ENCODE measurements at regions not wholly inside any gene's neighbourhood (a gene's known extent, or its start where the extent isn't known, plus 50 kb on each side); places are given as distances from the start of the nearest gene placed in this dataset.
"Not testable (repeated sequence)": the region's sequence is repeated elsewhere in the genome, so short reads cannot be mapped to it uniquely, and the experiment has no call there.

DNA sequence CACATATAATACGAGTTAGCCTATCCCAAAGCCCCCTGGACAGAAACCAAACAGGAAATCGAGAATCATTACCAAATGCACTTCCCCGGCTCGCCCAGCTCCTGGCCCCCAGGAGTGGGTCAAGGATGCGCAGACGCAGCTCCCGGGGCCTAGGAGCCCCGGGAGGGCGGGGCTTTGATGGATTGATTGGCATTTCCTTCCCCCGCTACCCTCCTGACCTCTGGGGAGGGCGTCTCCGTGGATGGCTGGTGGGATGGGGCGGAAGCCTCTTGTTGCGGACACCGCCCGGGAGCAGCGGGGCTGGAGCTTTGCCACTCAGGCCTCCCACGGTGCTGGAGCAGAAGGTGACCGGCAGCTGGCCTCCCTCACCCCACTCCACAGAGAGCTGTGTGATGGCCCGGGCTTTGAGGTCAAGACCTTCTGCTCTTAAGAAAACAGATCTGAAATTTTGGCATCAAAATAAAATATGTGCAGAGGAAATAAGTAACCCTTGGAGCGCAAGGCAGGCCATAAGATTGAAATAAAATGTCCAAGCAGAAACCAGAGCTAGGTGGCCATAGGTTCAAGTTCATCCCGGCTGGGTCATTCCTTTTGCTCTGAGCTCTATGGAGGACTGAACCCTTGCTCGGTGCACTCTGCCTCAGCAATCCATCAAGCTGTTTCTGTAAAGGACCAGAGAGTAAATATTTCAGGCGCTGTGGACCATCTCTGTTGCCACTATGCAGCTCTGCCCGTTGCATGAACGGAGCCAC, 262.3 kb downstream of the SOX9 start:
- TF ChIP-seq, protein P1, sequence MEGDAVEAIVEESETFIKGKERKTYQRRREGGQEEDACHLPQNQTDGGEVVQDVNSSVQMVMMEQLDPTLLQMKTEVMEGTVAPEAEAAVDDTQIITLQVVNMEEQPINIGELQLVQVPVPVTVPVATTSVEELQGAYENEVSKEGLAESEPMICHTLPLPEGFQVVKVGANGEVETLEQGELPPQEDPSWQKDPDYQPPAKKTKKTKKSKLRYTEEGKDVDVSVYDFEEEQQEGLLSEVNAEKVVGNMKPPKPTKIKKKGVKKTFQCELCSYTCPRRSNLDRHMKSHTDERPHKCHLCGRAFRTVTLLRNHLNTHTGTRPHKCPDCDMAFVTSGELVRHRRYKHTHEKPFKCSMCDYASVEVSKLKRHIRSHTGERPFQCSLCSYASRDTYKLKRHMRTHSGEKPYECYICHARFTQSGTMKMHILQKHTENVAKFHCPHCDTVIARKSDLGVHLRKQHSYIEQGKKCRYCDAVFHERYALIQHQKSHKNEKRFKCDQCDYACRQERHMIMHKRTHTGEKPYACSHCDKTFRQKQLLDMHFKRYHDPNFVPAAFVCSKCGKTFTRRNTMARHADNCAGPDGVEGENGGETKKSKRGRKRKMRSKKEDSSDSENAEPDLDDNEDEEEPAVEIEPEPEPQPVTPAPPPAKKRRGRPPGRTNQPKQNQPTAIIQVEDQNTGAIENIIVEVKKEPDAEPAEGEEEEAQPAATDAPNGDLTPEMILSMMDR (IDR thresholded peaks at IDR 0.05): no peak
- Histone ChIP-seq H3K27me3 (peaks cover 0 to 3% of the 10 kb centered on the region in 2 donors), H3K9me3 (no peaks in the 10 kb centered on the region), H3K4me1 (no peaks in the 10 kb centered on the region), H3K36me3 (no peaks in the 10 kb centered on the region), H3K4me3 (no peak overlapping the region), H3K27ac (no peak overlapping the region)
- intact Hi-C loops (cut with DNase I; ENCODE audit: low total_unique reads): no loop called here
- DNase-seq: no peak

DNA sequence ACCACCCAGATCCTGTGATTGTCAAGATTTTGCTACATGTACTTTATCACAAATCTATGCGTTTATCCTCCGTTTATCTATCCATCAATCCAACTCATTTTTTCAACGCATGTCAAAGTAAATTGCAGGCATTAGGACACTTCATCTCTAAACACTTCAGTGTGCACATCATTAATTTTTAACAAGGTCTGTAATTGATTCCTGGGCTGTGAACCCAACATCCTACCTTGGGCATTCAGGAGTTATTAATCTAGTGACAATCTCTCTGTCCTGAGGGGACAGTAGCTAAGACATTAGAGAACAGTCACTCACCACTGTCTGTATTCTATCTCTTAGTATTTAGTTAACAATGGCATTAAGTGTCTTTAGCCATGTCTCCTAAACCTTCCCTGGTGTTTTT, 264.7 kb downstream of the SOX9 start:
- H3K27ac ChIP-seq: no peak overlapping the region
- H3K9me3 ChIP-seq: no peaks in the 10 kb centered on the region
- DNase-seq: no peak
- no peaks in the 10 kb centered on the region for H3K4me1 ChIP-seq
- TF ChIP-seq, protein P1 (IDR thresholded peaks at IDR 0.05): no peak
- H3K27me3 ChIP-seq: peaks cover 0 to 5% of the 10 kb centered on the region in 2 donors
- no peak overlapping the region for H3K4me3 ChIP-seq
- intact Hi-C loops (cut with DNase I; ENCODE audit: low total_unique reads): no loop called here
- H3K36me3 ChIP-seq: no peaks in the 10 kb centered on the region

DNA sequence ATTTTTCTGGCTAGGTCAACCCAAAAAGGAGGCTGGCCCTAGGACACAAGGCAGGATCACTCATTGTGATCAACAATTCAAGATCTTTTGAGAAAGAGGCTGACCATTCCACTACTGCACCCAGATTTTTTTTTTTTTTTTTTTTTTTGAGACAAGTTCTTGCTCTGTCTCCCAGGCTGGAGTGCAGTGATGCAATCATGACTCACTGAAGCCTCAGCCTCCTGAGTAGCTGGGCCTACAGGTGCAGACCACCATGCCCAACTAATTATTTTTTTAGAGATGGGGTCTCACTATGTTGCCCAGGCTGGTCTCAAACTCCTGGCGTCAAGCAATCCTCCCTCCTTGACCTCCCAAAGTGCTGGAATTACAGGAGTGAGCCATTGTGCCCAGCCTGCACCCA, 265.4 kb downstream of the SOX9 start:
- intact Hi-C loops (cut with DNase I; ENCODE audit: low total_unique reads); H3K4me1 ChIP-seq; H3K27me3 ChIP-seq; H3K4me3 ChIP-seq; H3K36me3 ChIP-seq; H3K9me3 ChIP-seq; DNase-seq; H3K27ac ChIP-seq: not testable (repeated sequence)

DNA sequence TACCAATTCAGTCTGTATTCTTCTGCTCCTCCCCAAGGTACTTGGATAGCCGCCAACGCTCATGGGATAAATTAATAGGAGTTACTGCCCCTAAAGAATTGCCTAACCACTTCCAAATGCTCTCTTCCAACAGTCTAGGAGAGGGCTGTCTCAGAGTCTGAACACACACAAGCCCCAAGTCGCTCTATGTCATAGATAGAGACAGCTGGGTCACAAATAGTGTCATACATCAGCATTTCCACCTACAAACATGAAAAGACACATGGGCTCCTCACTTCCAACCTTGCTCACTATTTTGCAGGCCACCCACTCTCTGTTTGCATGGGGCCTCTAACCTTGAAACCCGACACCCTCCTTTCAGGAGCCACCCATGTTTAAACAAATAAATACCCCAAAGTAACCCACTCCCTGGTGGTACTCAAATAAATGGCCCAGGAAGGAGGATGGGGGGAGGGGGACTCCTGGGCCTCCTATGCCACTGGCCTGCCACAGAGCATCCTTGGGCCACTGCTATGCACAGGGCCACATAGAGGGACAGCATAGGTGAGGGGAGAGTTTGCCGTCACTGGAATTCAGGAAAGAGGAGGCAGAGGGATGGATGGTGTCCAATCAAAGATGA, 265.9 kb downstream of the SOX9 start:
- no peak for DNase-seq
- intact Hi-C loops (cut with DNase I; ENCODE audit: low total_unique reads): no loop called here
- Histone ChIP-seq H3K4me3 (no peak overlapping the region), H3K27ac (no peak overlapping the region), H3K27me3 (peaks cover 0 to 5% of the 10 kb centered on the region in 2 donors), H3K4me1 (no peaks in the 10 kb centered on the region), H3K36me3 (no peaks in the 10 kb centered on the region), H3K9me3 (no peaks in the 10 kb centered on the region)
- TF ChIP-seq, protein P1 (IDR thresholded peaks at IDR 0.05): no peak

DNA sequence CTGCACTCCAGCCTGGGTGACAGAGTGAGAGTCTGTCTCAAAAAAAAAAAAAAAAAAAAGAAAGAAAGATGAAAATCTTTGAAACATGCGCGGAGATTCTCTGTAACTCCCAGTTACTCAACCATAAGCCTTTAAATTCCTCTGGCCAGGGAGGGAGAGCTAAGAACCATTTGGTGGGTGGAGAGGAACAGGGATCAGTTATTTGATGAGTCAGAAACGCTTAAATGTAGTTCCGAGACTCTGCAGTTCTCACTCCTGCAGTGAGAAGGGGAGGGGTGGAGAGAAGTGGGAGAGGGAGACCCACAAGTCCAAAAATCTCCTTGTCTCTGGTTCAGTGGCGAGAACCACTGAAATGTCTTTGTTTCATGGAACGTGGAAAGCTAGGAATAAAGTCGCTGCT, 266.7 kb downstream of the SOX9 start:
- Histone ChIP-seq H3K4me3 (no peak overlapping the region), H3K36me3 (no peaks in the 10 kb centered on the region), H3K4me1 (no peaks in the 10 kb centered on the region), H3K27me3 (peaks cover 0 to 5% of the 10 kb centered on the region in 2 donors), H3K27ac (no peak overlapping the region), H3K9me3 (no peaks in the 10 kb centered on the region)
- TF ChIP-seq, protein P1 (IDR thresholded peaks at IDR 0.05): no peak
- no peak for DNase-seq
- intact Hi-C loops (cut with DNase I; ENCODE audit: low total_unique reads): no loop called here

DNA sequence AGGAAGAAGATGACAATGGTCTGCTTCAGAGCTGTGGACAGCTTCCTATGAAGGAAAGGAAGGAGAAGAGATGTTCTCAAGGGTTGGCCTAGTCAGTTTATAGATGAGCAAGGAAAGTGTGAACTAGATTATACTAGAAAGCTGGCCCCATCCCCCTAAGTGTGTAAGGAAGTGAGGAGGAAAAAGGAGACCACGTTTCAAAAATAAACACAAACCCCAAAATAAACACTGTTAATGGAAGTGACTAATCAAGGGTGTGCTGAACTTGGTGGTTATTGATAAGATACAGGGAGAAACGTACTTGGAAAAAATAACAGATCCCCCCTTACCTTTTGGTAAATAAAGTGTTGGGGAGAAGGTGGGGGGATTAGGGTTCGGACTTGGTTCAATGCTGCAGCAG, 267.1 kb downstream of the SOX9 start:
- Histone ChIP-seq H3K27me3 (peaks cover 0 to 3% of the 10 kb centered on the region in 2 donors), H3K9me3 (no peaks in the 10 kb centered on the region), H3K36me3 (no peaks in the 10 kb centered on the region), H3K4me3 (no peak overlapping the region), H3K27ac (no peak overlapping the region), H3K4me1 (no peaks in the 10 kb centered on the region)
- TF ChIP-seq, protein P1 (IDR thresholded peaks at IDR 0.05): no peak
- intact Hi-C loops (cut with DNase I; ENCODE audit: low total_unique reads): no loop called here
- DNase-seq: no peak
